ENCODE measurements at regions not wholly inside any gene's neighbourhood (a gene's known extent, or its start where the extent isn't known, plus 50 kb on each side); places are given as distances from the start of the nearest gene placed in this dataset.

DNA sequence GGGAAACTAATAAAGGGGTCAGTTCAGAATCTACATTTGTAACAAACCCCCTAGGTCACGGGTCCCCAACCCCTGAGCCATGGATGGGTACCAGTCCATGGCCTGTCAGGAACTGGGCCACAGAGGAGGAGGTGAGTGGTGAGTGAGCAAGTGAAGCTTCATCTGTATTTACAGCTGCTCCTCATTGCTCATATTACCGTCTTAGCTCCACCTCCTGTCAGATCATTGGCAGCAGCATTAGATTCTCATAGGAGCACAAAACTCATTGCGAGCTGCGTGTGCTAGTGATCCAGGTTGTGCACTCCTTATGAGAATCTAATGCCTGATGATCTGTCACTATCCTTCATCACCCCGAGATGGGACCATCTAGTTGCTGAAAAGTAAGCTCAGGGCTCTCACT is 88.4 kb upstream of the MPP7 start:
- Histone ChIP-seq H4K20me1 (replicated peaks; ENCODE audit: insufficient read depth) (no peaks in the 10 kb centered on the region), H3K79me2 (replicated peaks; ENCODE audit: insufficient read depth) (no peaks in the 10 kb centered on the region), H3K4me2 (no peak overlapping the region), H3K27me3 (ENCODE audit: insufficient read depth) (no peaks in the 10 kb centered on the region), H3K36me3 (ENCODE audit: insufficient read depth) (no peaks in the 10 kb centered on the region), H3F3A (replicated peaks; ENCODE audit: low read depth) (no peaks in the 10 kb centered on the region), H3K4me3 (no peak overlapping the region), H2AFZ (no peak overlapping the region), H3K27ac (ENCODE audit: low read depth) (no peak overlapping the region), H3K9me2 (ENCODE audit: insufficient read depth) (0 out of 2 replicates have a peak, but pooled peaks cover 2% of the 10 kb centered on the region), H3K4me1 (ENCODE audit: insufficient read depth) (no peaks in the 10 kb centered on the region)
- H3K9me3 Mint-ChIP-seq, result peaks cover 8% of the 10 kb centered on the region
- TF ChIP-seq, protein P1, sequence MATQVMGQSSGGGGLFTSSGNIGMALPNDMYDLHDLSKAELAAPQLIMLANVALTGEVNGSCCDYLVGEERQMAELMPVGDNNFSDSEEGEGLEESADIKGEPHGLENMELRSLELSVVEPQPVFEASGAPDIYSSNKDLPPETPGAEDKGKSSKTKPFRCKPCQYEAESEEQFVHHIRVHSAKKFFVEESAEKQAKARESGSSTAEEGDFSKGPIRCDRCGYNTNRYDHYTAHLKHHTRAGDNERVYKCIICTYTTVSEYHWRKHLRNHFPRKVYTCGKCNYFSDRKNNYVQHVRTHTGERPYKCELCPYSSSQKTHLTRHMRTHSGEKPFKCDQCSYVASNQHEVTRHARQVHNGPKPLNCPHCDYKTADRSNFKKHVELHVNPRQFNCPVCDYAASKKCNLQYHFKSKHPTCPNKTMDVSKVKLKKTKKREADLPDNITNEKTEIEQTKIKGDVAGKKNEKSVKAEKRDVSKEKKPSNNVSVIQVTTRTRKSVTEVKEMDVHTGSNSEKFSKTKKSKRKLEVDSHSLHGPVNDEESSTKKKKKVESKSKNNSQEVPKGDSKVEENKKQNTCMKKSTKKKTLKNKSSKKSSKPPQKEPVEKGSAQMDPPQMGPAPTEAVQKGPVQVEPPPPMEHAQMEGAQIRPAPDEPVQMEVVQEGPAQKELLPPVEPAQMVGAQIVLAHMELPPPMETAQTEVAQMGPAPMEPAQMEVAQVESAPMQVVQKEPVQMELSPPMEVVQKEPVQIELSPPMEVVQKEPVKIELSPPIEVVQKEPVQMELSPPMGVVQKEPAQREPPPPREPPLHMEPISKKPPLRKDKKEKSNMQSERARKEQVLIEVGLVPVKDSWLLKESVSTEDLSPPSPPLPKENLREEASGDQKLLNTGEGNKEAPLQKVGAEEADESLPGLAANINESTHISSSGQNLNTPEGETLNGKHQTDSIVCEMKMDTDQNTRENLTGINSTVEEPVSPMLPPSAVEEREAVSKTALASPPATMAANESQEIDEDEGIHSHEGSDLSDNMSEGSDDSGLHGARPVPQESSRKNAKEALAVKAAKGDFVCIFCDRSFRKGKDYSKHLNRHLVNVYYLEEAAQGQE (IDR thresholded peaks at IDR 0.05; ENCODE audit: unreplicated experiment), result no peak
- TF ChIP-seq CREB1 (CRISPR knock-in tag; IDR thresholded peaks at IDR 0.05; ENCODE audit: low read depth) (no peak), EZH2 (IDR thresholded peaks at IDR 0.05; ENCODE audit: low read depth, unreplicated experiment) (no peak), STAT1 (IDR thresholded peaks at IDR 0.05; ENCODE audit: unreplicated experiment) (no peak), NANOG (IDR thresholded peaks at IDR 0.05; ENCODE audit: borderline replicate concordance) (no peak), POLR2AphosphoS5 (IDR thresholded peaks at IDR 0.05; ENCODE audit: low read depth) (no peak)
- TF ChIP-seq, protein P2, sequence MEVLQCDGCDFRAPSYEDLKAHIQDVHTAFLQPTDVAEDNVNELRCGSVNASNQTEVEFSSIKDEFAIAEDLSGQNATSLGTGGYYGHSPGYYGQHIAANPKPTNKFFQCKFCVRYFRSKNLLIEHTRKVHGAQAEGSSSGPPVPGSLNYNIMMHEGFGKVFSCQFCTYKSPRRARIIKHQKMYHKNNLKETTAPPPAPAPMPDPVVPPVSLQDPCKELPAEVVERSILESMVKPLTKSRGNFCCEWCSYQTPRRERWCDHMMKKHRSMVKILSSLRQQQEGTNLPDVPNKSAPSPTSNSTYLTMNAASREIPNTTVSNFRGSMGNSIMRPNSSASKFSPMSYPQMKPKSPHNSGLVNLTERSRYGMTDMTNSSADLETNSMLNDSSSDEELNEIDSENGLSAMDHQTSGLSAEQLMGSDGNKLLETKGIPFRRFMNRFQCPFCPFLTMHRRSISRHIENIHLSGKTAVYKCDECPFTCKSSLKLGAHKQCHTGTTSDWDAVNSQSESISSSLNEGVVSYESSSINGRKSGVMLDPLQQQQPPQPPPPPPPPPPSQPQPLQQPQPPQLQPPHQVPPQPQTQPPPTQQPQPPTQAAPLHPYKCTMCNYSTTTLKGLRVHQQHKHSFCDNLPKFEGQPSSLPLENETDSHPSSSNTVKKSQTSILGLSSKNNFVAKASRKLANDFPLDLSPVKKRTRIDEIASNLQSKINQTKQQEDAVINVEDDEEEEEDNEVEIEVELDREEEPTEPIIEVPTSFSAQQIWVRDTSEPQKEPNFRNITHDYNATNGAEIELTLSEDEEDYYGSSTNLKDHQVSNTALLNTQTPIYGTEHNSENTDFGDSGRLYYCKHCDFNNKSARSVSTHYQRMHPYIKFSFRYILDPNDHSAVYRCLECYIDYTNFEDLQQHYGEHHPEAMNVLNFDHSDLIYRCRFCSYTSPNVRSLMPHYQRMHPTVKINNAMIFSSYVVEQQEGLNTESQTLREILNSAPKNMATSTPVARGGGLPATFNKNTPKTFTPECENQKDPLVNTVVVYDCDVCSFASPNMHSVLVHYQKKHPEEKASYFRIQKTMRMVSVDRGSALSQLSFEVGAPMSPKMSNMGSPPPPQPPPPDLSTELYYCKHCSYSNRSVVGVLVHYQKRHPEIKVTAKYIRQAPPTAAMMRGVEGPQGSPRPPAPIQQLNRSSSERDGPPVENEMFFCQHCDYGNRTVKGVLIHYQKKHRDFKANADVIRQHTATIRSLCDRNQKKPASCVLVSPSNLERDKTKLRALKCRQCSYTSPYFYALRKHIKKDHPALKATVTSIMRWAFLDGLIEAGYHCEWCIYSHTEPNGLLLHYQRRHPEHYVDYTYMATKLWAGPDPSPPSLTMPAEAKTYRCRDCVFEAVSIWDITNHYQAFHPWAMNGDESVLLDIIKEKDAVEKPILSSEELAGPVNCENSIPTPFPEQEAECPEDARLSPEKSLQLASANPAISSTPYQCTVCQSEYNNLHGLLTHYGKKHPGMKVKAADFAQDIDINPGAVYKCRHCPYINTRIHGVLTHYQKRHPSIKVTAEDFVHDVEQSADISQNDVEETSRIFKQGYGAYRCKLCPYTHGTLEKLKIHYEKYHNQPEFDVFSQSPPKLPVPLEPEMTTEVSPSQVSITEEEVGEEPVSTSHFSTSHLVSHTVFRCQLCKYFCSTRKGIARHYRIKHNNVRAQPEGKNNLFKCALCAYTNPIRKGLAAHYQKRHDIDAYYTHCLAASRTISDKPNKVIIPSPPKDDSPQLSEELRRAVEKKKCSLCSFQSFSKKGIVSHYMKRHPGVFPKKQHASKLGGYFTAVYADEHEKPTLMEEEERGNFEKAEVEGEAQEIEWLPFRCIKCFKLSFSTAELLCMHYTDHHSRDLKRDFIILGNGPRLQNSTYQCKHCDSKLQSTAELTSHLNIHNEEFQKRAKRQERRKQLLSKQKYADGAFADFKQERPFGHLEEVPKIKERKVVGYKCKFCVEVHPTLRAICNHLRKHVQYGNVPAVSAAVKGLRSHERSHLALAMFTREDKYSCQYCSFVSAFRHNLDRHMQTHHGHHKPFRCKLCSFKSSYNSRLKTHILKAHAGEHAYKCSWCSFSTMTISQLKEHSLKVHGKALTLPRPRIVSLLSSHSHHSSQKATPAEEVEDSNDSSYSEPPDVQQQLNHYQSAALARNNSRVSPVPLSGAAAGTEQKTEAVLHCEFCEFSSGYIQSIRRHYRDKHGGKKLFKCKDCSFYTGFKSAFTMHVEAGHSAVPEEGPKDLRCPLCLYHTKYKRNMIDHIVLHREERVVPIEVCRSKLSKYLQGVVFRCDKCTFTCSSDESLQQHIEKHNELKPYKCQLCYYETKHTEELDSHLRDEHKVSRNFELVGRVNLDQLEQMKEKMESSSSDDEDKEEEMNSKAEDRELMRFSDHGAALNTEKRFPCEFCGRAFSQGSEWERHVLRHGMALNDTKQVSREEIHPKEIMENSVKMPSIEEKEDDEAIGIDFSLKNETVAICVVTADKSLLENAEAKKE (CRISPR knock-in tag; IDR thresholded peaks at IDR 0.05), result no peak
- TF ChIP-seq, protein P3, sequence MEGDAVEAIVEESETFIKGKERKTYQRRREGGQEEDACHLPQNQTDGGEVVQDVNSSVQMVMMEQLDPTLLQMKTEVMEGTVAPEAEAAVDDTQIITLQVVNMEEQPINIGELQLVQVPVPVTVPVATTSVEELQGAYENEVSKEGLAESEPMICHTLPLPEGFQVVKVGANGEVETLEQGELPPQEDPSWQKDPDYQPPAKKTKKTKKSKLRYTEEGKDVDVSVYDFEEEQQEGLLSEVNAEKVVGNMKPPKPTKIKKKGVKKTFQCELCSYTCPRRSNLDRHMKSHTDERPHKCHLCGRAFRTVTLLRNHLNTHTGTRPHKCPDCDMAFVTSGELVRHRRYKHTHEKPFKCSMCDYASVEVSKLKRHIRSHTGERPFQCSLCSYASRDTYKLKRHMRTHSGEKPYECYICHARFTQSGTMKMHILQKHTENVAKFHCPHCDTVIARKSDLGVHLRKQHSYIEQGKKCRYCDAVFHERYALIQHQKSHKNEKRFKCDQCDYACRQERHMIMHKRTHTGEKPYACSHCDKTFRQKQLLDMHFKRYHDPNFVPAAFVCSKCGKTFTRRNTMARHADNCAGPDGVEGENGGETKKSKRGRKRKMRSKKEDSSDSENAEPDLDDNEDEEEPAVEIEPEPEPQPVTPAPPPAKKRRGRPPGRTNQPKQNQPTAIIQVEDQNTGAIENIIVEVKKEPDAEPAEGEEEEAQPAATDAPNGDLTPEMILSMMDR (conservative IDR thresholded peaks at IDR 0.05; ENCODE audit: low read depth in 2 of 2), result no peak
- TF ChIP-seq, protein P4, sequence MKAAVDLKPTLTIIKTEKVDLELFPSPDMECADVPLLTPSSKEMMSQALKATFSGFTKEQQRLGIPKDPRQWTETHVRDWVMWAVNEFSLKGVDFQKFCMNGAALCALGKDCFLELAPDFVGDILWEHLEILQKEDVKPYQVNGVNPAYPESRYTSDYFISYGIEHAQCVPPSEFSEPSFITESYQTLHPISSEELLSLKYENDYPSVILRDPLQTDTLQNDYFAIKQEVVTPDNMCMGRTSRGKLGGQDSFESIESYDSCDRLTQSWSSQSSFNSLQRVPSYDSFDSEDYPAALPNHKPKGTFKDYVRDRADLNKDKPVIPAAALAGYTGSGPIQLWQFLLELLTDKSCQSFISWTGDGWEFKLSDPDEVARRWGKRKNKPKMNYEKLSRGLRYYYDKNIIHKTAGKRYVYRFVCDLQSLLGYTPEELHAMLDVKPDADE (IDR thresholded peaks at IDR 0.05), result no peak
- H3K27me3 Mint-ChIP-seq (ENCODE audit: insufficient read depth, low read depth, poor library complexity), result peaks cover 2% of the 10 kb centered on the region
- H3K4me1 Mint-ChIP-seq, result peaks cover 4% of the 10 kb centered on the region; the same call in 2 of the 3 replicates
- ATAC-seq (no peak), DNase-seq (ENCODE audit: low spot score) (no peak)
- H3K27ac Mint-ChIP-seq, result no peak overlapping the region
- H3K36me3 Mint-ChIP-seq (ENCODE audit: low read depth), result peaks cover 5% of the 10 kb centered on the region; the same call in 2 of the 3 replicates
- H3K4me3 Mint-ChIP-seq, result no peak overlapping the region
